Activated CD4-positive, alpha-beta T cell treated with anti-CD3 and anti-CD28 coated beads for 1 hour (primary cell): ENCODE measurements at regions not wholly inside any gene's neighbourhood (a gene's known extent, or its start where the extent isn't known, plus 50 kb on each side); places are given as distances from the start of the nearest gene placed in this dataset.
A peak's percentile ranks its signal among the peaks of the same experiment; 100 is the strongest.

Experiments used
- DNase-seq: peaks from one replicate; pipeline ENCODE4 v3.0.0-alpha.2; 2020

DNA sequence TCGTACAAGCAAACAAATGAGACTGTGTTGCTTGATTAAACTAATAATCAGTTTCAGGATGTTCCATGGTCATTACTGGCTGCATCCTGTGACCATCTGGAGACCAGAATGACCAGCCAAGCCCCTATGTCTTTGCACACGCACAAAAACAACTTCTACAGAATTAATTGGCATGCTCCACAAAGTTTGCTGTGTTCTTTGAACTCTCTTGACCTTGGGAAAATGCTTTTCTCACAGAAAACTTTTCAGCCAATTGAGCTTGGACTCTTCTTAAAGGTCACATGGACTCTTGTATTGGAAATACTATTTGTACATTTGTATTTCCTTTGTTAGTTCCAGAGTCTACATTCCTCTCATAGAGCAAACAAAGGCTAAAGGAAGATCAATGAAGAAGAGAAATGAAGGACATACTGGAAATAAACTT is 147.8 kb downstream of the ARRDC3 start:
- no peak for DNase-seq

DNA sequence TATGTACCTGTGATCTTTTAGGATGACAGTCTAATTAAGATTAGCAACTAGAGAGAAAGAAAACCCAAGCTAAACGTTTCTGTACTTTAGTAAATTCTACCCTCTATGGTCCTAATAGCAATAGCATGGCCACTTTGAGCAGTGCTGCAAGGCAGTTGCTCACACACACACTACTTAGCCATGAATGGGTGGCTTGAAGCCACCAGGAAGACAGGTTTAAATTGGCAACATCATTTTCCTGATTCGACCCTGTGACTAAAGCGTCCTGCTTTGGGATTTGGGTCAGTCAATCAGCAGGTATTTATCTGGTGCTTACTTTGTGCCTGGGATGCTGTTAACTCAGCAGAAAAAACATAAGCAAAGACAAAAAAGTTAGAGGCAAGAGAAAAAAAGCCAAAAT is 150.6 kb downstream of the ARRDC3 start:
- no peak for DNase-seq

DNA sequence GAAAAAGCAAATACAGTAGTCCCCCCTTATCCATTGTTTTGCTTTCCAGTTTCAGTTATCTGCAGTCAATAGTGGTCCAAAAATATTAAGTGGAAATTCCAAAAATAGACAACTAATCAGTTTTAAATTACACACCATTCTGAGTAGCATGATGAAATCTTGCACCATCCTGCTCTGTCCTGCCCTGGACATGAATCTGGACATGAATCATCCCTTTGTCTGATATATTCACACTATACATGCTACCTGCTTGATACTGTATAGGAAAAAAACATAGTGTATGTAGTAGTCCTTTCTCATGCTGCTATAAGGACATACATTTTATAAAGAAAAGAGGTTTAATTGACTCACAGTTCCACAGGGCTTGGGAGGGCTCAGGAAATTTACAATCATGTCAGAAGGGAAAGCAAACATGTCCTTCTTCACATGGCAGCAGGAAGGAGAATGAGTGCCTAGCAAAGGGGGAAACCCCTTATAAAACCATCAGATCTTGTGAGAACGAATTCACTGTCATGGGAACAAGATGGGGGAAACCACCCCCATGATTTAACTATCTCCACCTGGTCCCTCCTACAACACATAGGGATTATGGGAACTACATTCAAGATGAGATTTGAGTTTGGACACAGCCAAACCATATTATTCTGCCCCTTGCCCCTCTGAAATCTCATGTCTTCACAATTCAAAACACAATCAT is 153.9 kb downstream of the ARRDC3 start:
- no peak for DNase-seq

DNA sequence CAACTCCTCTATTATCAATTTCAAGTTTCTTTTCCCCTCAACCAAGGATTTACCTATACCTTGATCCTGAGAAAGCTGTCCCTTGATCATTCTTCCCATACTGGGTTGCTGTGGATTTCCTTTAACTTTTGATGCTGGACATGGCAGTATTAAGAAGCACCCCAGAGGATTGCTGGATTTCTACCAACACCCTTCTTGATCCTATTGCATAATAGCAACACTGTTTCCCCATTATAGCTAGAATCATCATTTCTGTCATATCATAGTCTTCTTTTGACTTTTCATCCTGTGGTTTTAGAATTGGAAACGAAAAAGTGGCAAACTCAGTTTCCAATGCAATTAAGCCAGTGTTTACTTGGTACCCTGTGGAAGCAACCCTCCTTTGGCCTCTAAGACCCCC is 154.9 kb downstream of the ARRDC3 start:
- no peak for DNase-seq

DNA sequence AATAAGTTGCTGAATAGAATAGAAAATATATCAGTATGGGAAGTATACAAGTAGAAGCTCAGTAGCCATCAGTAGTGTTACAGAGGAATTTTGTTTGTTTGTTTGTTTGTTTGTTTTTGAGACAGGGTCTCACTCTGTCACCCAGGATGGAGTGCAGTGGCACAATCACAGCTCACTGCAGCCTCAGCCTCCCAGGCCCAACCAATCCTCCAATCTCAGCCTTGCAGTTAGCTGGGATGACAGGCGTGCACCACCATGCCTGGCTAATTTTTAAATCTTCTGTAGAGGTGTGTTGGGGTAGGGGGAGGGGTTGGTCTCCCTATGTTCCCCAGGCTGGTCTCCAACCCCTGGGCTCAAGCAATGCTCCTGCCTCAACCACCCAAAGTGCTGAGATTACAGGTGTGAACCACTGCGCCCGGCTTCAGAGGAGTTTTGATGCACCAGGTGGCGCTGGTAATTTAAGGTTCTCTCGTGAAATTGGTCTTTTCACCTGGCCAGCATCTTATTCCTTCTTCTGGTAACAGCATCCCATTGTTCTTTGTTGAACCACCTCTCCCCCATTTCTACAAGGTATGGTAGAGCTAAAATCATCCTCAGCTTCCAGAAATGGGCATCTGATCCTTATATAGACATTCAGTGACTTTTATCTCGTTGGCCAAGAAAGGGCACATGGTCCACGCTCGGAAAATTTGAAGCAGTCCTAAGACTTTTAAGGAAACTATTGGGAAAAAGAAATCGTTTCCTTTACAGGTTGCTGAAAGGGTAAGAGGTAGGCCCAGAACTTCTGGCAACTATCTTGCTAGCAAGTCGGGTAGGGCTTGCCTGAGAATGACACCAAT is 157.1 kb downstream of the ARRDC3 start:
- DNase-seq = peak; percentile 55

DNA sequence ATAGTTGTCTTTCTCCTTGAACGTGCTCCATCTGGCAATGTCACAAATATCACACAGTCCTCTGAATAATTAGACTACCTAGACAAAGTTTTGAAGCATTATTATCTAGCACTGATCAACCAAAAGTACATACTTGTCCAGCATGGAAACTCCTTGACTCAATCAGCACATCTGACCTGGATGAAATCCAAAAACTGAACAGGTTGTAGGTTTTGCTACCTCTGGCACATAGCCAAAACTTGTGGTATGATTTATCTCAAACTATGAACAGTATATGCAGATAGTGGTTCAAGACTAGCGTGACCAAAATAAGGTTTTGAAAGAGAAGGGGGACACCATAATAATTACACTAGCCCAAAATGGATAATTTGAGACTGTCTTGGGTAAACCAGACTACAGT is 158.1 kb downstream of the ARRDC3 start:
- DNase-seq = no peak

DNA sequence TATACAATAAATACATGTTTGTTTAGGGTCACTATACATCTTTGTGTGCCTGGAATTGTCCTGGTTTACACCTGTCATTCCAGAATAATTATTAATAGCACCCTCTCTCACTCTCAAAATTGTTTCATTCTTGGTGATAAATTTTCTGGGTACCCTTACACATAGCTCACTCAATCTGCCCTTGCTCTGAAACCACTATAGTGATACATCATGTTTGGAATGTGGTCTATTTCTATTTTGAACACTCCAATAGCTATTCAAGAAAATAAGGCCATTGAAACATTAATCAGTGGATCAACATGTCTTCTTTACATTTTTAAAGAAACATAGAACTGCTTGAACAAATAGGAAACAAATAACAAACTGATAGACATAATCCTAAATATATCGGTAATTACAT is 158.7 kb downstream of the ARRDC3 start:
- DNase-seq = no peak

DNA sequence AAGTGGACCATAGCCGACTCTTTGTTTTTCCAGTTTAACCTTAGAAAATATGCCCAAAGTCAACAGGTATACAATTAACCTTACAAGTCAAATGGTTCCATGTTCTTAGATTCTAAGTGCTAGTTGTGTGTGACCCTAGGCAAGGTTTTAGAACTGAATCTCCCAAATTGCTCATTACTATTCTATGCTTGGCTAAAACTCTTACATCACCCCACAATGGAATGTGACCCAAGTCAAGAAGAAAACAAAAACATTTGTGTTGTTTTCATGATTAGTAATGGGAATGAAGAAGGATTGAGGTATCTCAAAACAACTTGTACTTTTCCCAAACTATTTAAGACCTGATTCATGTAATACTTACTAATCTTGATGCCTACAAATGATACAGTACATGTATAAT is 159.2 kb downstream of the ARRDC3 start:
- no peak for DNase-seq

DNA sequence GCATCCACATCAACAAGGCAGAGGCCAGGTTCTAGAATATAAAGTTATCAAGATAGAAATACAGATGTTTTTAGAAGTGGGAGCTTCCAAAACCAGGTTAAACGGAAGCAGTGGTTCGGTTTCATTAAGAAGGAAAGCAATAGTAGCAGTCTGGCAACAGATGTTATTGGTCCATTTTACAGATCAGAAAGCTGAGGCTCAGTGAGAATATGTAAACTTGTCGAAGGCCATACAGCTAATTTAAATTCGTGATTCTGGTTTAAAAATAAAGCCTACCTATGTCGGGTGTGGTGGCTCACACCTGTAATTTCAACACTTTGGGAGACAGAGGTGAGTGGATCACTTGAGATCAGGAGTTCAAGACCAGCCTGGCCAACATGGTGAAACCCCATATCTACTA is 160.6 kb downstream of the ARRDC3 start:
- DNase-seq = no peak

DNA sequence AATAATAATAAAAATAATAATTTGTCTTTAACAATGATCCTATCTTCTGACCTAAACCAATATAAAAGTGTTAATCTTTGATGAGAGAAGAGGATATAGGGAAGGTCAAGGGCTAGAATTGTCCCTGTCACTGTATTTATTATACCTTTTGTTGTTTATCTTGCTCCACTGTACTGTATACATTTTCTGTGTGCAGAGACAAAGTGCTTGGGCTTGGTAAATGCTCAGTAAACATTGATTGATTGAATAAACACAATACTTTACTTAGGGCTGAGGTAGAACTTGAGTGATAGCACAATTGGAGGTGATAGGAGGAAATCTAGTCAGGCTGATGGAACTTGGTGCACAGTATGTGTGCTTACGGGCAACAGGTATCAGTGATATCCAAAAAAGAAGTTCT is 161.2 kb downstream of the ARRDC3 start:
- DNase-seq = no peak

DNA sequence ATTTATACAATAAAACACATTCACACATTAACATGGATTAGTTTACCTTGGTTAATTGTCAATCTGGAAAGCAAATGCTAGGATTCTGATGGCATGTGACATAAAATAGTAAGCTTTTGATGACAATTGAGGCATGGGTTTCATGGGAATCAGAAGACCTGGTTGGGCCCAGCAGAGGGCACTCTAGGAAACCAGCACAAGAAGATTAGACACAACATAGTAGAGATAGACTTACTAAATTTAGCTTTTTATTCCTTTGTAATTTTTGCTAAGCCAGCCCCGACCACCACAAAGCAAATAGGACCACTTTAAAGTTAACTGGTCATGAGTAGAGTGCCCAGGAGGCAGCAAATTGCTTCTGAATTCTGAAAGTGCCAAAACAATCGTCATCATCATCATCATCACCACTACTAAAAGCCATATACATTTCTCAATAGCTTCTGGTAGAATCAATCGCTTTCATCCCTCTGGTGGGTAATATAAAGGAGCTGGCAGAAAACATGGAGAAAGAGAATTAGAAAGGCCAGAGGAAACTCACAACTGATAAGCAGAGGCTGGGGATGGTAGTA is 163.2 kb downstream of the ARRDC3 start:
- DNase-seq = no peak

DNA sequence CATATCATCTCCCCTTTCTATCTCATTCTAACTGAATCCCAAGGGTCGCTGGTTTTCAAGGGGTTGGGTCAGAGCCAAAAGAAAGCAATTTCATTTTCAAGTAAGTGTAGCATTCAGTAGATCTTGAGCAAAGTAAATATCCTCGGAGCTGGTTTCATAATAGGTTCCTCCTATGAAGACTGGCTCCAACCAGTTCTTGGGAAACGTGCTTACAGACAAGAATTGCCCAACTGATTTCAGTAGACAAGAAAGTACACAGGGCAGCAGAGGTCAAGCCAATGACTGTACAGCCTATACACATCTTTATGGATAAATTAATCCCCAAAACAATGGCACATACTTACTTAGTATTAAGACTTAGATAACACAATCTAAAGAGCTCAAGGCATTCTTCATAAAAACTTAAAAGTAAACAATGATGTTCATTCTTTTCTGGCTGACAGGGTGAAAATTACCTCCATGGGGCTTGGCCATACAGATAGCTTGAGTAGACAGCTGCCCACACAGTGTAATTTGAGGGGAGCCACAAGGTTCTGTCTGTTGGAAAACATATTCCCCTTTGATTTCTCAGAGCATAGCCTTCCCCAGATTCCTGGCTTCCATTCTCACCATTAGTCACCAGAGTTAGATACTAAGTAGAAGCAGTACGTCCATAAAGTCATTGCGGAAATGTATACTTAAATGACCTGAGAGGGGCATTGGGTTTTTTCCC is 163.9 kb downstream of the ARRDC3 start:
- DNase-seq = no peak

DNA sequence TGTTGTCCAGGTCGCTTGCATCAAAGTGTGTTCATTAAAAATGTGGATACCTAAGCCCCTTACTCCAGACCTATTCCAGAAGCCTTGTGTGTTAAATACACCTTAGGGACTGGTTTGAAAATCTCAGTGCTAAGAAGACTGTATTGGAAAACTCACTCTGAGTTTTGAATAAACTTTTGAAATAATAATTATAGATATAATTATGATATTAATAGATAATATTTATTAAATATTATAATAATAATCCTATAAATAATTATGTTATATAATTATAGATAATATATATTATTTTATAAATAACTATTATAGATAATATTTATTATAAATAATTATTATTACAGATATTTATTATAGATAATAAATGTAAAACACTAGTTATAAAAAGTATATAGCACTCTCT is 165.3 kb downstream of the ARRDC3 start:
- no peak for DNase-seq

DNA sequence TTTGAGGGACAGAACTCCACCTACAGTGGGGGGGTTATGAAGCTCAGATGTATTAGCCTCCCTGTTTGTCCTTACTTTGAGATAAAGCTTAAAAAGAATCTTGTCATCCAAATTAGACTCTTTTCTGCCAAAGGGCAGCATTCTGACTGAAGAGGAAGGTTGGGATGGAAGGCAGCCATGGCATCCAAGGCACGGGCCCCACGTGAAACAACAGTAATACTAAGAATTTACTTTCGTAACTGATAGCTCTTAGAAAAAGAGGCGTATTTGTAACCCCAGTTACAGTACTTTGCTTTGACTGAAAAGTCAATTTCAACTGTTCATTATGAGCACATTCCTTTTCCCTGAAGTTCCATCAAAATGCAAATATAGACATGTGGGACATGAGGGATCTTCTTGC is 168.5 kb downstream of the ARRDC3 start:
- no peak for DNase-seq
